ENCODE measurements at regions not wholly inside any gene's neighbourhood (a gene's known extent, or its start where the extent isn't known, plus 50 kb on each side); places are given as distances from the start of the nearest gene placed in this dataset.

GRCh38 chr3:72690629-72691028 lies 157.6 kb downstream of the SHQ1 start:
- Histone ChIP-seq H3K36me3 (ENCODE audit: control insufficient read depth in 2 of 2, extremely low read depth in 1 of 2, insufficient read depth in 2 of 2, low read length in 2 of 2) (no peaks in the 10 kb centered on the region), H3K27me3 (ENCODE audit: control insufficient read depth in 2 of 2, insufficient read depth in 2 of 2, low read length in 2 of 2) (no peaks in the 10 kb centered on the region), H4K20me1 (replicated peaks; ENCODE audit: control insufficient read depth, extremely low read depth, insufficient read depth, low read length) (no peaks in the 10 kb centered on the region), H3K79me2 (ENCODE audit: control insufficient read depth, insufficient read depth, low read length) (no peaks in the 10 kb centered on the region), H2AFZ (ENCODE audit: low read depth, low read length) (no peak overlapping the region), H3K4me1 (ENCODE audit: control insufficient read depth, extremely low read depth, insufficient read depth, low read length) (no peaks in the 10 kb centered on the region), H3K4me3 (replicated peaks in 1 of 3; ENCODE audit: insufficient read depth in 1 of 3, low read depth in 1 of 3, low read length in 3 of 3) (no peak overlapping the region), H3K9ac (replicated peaks; ENCODE audit: extremely low read depth, insufficient read depth, low read length) (no peak overlapping the region), H3K4me2 (ENCODE audit: insufficient read depth, low read length) (no peak overlapping the region), H3K27ac (ENCODE audit: insufficient read depth, low read depth, low read length) (no peak overlapping the region), H3K9me3 (replicated peaks; ENCODE audit: control insufficient read depth, insufficient read depth, low read length) (no peaks in the 10 kb centered on the region), H3K9me1 (replicated peaks; ENCODE audit: control insufficient read depth, extremely low read depth, insufficient read depth, low read length) (no peaks in the 10 kb centered on the region)
- no TSS peak for BruUV-seq (replicated peaks)
- intact Hi-C loops (cut with micrococcal nuclease), result no loop called here
- FAIRE-seq, result no peak
- no peak for DNase-seq (ENCODE audit: low read depth, low spot score)
- no peak for TF ChIP-seq CTCF (IDR thresholded peaks at IDR 0.05; ENCODE audit: extremely low read depth in 1 of 2, insufficient read depth in 1 of 2, low read depth in 1 of 2, low read length in 2 of 2)
- TF ChIP-seq MAX (IDR thresholded peaks at IDR 0.05; ENCODE audit: insufficient read depth, insufficient read length), result no peak
- no peak for TF ChIP-seq POLR2A (IDR thresholded peaks at IDR 0.05; ENCODE audit: low read depth, low read length)
- no peak for TF ChIP-seq EZH2 (IDR thresholded peaks at IDR 0.05; ENCODE audit: borderline replicate concordance, low read depth, low read length, severe bottlenecking)
- TF ChIP-seq MYC (IDR thresholded peaks at IDR 0.05; ENCODE audit: low read depth, low read length), result no peak
- CTCF ChIA-PET, result no interaction called here
- dilution Hi-C loops (cut with MboI; ENCODE audit: extremely low pct_ligation_motif_present, low sequenced_read_pairs), result loop anchor here (10.0 kb wide), 1 partner anchor 46 kb away; no protein-coding TSS in a partner anchor
- POLR2A ChIA-PET, result no interaction called here

- no peak for TF ChIP-seq EZH2 (IDR thresholded peaks at IDR 0.05; ENCODE audit: borderline replicate concordance, low read depth, low read length, severe bottlenecking)
- TF ChIP-seq MAX (IDR thresholded peaks at IDR 0.05; ENCODE audit: insufficient read depth, insufficient read length), result no peak
- no peak for TF ChIP-seq JUN (IDR thresholded peaks at IDR 0.05; ENCODE audit: borderline replicate concordance, insufficient read depth, insufficient read length, low read depth)
- no peak for TF ChIP-seq POLR2AphosphoS5 (IDR thresholded peaks at IDR 0.05; ENCODE audit: insufficient read depth, low read depth, low read length)
- TF ChIP-seq MYC (IDR thresholded peaks at IDR 0.05; ENCODE audit: low read depth, low read length), result no peak
- TF ChIP-seq POLR2A (IDR thresholded peaks at IDR 0.05; ENCODE audit: low read depth, low read length), result no peak
- TF ChIP-seq CTCF (IDR thresholded peaks at IDR 0.05; ENCODE audit: extremely low read depth in 1 of 2, insufficient read depth in 1 of 2, low read depth in 1 of 2, low read length in 2 of 2), result no peak
- TF ChIP-seq GATA2 (IDR thresholded peaks at IDR 0.05; ENCODE audit: insufficient read depth, insufficient read length, low read depth, low read length), result no peak
- no peak for TF ChIP-seq FOS (IDR thresholded peaks at IDR 0.05; ENCODE audit: borderline replicate concordance, insufficient read depth, low read length)
- no peak overlapping the region for H3K4me2 ChIP-seq (ENCODE audit: insufficient read depth, low read length)
- H3K27me3 ChIP-seq (ENCODE audit: control insufficient read depth in 2 of 2, insufficient read depth in 2 of 2, low read length in 2 of 2), result no peaks in the 10 kb centered on the region
- no peaks in the 10 kb centered on the region for H4K20me1 ChIP-seq (replicated peaks; ENCODE audit: control insufficient read depth, extremely low read depth, insufficient read depth, low read length)
- no peak overlapping the region for H3K4me3 ChIP-seq (replicated peaks in 1 of 3; ENCODE audit: insufficient read depth in 1 of 3, low read depth in 1 of 3, low read length in 3 of 3)
- no peaks in the 10 kb centered on the region for H3K36me3 ChIP-seq (ENCODE audit: control insufficient read depth in 2 of 2, extremely low read depth in 1 of 2, insufficient read depth in 2 of 2, low read length in 2 of 2)
- H3K4me1 ChIP-seq (ENCODE audit: control insufficient read depth, extremely low read depth, insufficient read depth, low read length), result no peaks in the 10 kb centered on the region
- FAIRE-seq (no peak), DNase-seq (ENCODE audit: low read depth, low spot score) (no peak)
- no TSS peak for BruUV-seq (replicated peaks)
- intact Hi-C loops (cut with micrococcal nuclease), result no loop called here
- POLR2A ChIA-PET, result no interaction called here
- H3K27ac ChIP-seq (ENCODE audit: insufficient read depth, low read depth, low read length), result no peak overlapping the region
- dilution Hi-C loops (cut with MboI; ENCODE audit: extremely low pct_ligation_motif_present, low sequenced_read_pairs), result no loop called here
- CTCF ChIA-PET, result interaction anchor here (0.6 kb wide), 1 partner anchor 951 kb away, joined by 3 read pairs; no protein-coding TSS in a partner anchor
- H3K9me1 ChIP-seq (replicated peaks; ENCODE audit: control insufficient read depth, extremely low read depth, insufficient read depth, low read length), result no peaks in the 10 kb centered on the region
- H3K9me3 ChIP-seq (replicated peaks; ENCODE audit: control insufficient read depth, insufficient read depth, low read length), result no peaks in the 10 kb centered on the region
- H2AFZ ChIP-seq (ENCODE audit: low read depth, low read length), result no peak overlapping the region
- H3K79me2 ChIP-seq (ENCODE audit: control insufficient read depth, insufficient read depth, low read length), result no peaks in the 10 kb centered on the region
- no peak overlapping the region for H3K9ac ChIP-seq (replicated peaks; ENCODE audit: extremely low read depth, insufficient read depth, low read length)
Measured at GRCh38 chr3:72682936-72683452, 165.3 kb downstream of the SHQ1 start.

Measured in endothelial cell of umbilical vein (primary cell).